GM12873 (cell line): ENCODE measurements at regions not wholly inside any gene's neighbourhood (a gene's known extent, or its start where the extent isn't known, plus 50 kb on each side); places are given as distances from the start of the nearest gene placed in this dataset.

ENCODE experiments used
- CTCF ChIP-seq: IDR thresholded peaks from 2 replicates; pipeline ENCODE4 v1.5.1; 2012; ENCODE audit warnings: low read depth, mild to moderate bottlenecking, moderate library complexity, low read length, control low read depth; ENCODE audit not compliant: insufficient read depth; ENCODE audit errors: missing control alignments

GRCh38 chr7:24164401-24164800, 119.6 kb upstream of the NPY start:
- TF ChIP-seq CTCF, result no peak

- no peak for TF ChIP-seq CTCF
Measured at GRCh38 chr7:24169077-24169624, 114.8 kb upstream of the NPY start.

- TF ChIP-seq CTCF, result no peak
Measured at GRCh38 chr7:24172856-24173255, 111.1 kb upstream of the NPY start.

GRCh38 chr7:24175603-24176002, 108.4 kb upstream of the NPY start:
- no peak for TF ChIP-seq CTCF

GRCh38 chr7:24178811-24179570, 105.0 kb upstream of the NPY start:
- TF ChIP-seq CTCF, result no peak

GRCh38 chr7:24191362-24191761, 92.6 kb upstream of the NPY start:
- no peak for TF ChIP-seq CTCF

- TF ChIP-seq CTCF, result no peak
Measured at GRCh38 chr7:24192053-24192452, 91.9 kb upstream of the NPY start.
